Right lobe of liver (tissue), 6 donors: ENCODE measurements at regions not wholly inside any gene's neighbourhood (a gene's known extent, or its start where the extent isn't known, plus 50 kb on each side); places are given as distances from the start of the nearest gene placed in this dataset.

Experiments used
- ATAC-seq, 4 donors: fragments of 200-7000 bp; cut with Tn5 transposase; one replicate each; pipeline ENCODE4 v1.9.1; 2020; ENCODE audit warnings: mild to moderate bottlenecking in 4 of 4, moderate library complexity in 4 of 4
- DNase-seq, 3 donors: peaks; one replicate each; pipeline ENCODE4 v3.0.0-alpha.2; 2020
- H3K27ac ChIP-seq, 3 donors: fragments of 200-600 bp; one replicate each; pipeline ENCODE4 v1.8.0; 2022
- H3K27me3 ChIP-seq, 2 donors: fragments of 200-600 bp; one replicate each; pipeline ENCODE4 v1.8.0; 2022
- H3K36me3 ChIP-seq, 4 donors: fragments of 200-600 bp; sonication (generic) in 1 of 4; one replicate each; pipeline versions ENCODE4 v1.5.1 to v1.8.0; 2017 to 2022; ENCODE audit warnings: control low read depth in 1 of 4
- H3K4me1 ChIP-seq, 4 donors: fragments of 200-600 bp; sonication (generic) in 1 of 4; one replicate each; pipeline versions ENCODE4 v1.5.1 to v1.8.0; 2017 to 2022; ENCODE audit warnings: control low read depth in 1 of 4
- H3K4me3 ChIP-seq, 3 donors: fragments of 200-600 bp; one replicate each; pipeline ENCODE4 v1.8.0; 2022
- H3K9me3 ChIP-seq, 4 donors: fragments of 200-600 bp; sonication (generic) in 1 of 4; one replicate each; pipeline versions ENCODE4 v1.5.1 to v1.8.0; 2017 to 2022; ENCODE audit warnings: control low read depth in 1 of 4
- CTCF ChIP-seq, 4 donors: fragments of 200-600 bp in 3 of 4; fragments of 450-650 bp in 1 of 4; IDR thresholded peaks; one replicate each; pipeline versions ENCODE4 v1.5.1 to v1.8.0; 2016 to 2022; ENCODE audit warnings: antibody characterized with exemption in 4 of 4, mild to moderate bottlenecking in 2 of 4
- POLR2A ChIP-seq: fragments of 450-650 bp; IDR thresholded peaks from one replicate; pipeline ENCODE4 v1.6.1; 2017; ENCODE audit warnings: antibody characterized with exemption, mild to moderate bottlenecking
- WGBS: methylation state at CpG from one replicate; pipeline ENCODE4 v1.1.6; 2018; ENCODE audit warnings: low coverage, low lambda C conversion rate; ENCODE audit not compliant: insufficient coverage; ENCODE audit errors: missing lambda C conversion rate; 5-methylcytosine and 5-hydroxymethylcytosine counted together
- intact Hi-C, 2 donors: fragments of 100-400 bp; cut with DNase I; formaldehyde crosslinking; loops; one replicate each; pipeline versions ENCODE4 v1.11.2 to v1.14.1; 2022
- donor health status: DM: no; HTN: yes; CAD: no.
- donor health status: DM: no; HTN: no; CAD: no.
- donor health status: DM: no; HTN: no; CAD: no.
- donor health status: DM: no; HTN: yes; CAD: no.
- donor health status: DM: no; HTN: yes; CAD: no.

- no peak for ATAC-seq
These were observed 176.0 kb downstream of the OLFM4 start for GRCh38 chr13:53204598-53204997.

GRCh38 chr13:53206455-53206854, 177.8 kb downstream of the OLFM4 start:
- Histone ChIP-seq H3K9me3 (no peaks in the 10 kb centered on the region), H3K4me1 (no peaks in the 10 kb centered on the region), H3K4me3 (no peak overlapping the region), H3K27ac (no peak overlapping the region), H3K36me3 (no peaks in the 10 kb centered on the region), H3K27me3 (peaks cover 0 to 5% of the 10 kb centered on the region in 2 donors)
- 3% methylated on average over 1 of the region's 1 CpG for WGBS
- no peak for ATAC-seq
- no peak for DNase-seq
- intact Hi-C loops = no loop called here
- peak; percentile 18 to 36 (median 26) for TF ChIP-seq CTCF (IDR thresholded peaks at IDR 0.05)
- no peak for TF ChIP-seq POLR2A

More at GRCh38 chr13:53204598-53204997, 176.0 kb downstream of the OLFM4 start:
- 33% methylated on average over 1 of the region's 4 CpGs for whole genome bisulfite sequencing
- Histone ChIP-seq H3K27me3 (peaks cover 0 to 9% of the 10 kb centered on the region in 2 donors), H3K4me1 (no peaks in the 10 kb centered on the region), H3K9me3 (no peaks in the 10 kb centered on the region), H3K27ac (no peak overlapping the region), H3K36me3 (no peaks in the 10 kb centered on the region), H3K4me3 (no peak overlapping the region)
- TF ChIP-seq POLR2A (no peak), CTCF (IDR thresholded peaks at IDR 0.05) (no peak)
- DNase-seq = no peak
- intact Hi-C loops = no loop called here

- ATAC-seq (no peak), DNase-seq (no peak)
- Histone ChIP-seq H3K4me3 (no peak overlapping the region), H3K9me3 (no peaks in the 10 kb centered on the region), H3K4me1 (no peaks in the 10 kb centered on the region), H3K27ac (no peak overlapping the region), H3K27me3 (no peaks in the 10 kb centered on the region), H3K36me3 (no peaks in the 10 kb centered on the region)
- intact Hi-C loops = no loop called here
- TF ChIP-seq CTCF (IDR thresholded peaks at IDR 0.05) (no peak), POLR2A (no peak)
- 41% methylated on average over 3 of the region's 3 CpGs for WGBS
These were observed 178.9 kb downstream of the OLFM4 start for GRCh38 chr13:53207556-53207955.

GRCh38 chr13:53214433-53214832, 185.8 kb downstream of the OLFM4 start:
- H3K4me1 ChIP-seq = no peaks in the 10 kb centered on the region
- H3K36me3 ChIP-seq = no peaks in the 10 kb centered on the region
- DNase-seq (no peak), ATAC-seq (no peak)
- H3K27ac ChIP-seq = no peak overlapping the region
- H3K4me3 ChIP-seq = no peak overlapping the region
- no peaks in the 10 kb centered on the region for H3K9me3 ChIP-seq
- WGBS = 24% methylated on average over 3 of the region's 4 CpGs
- H3K27me3 ChIP-seq = no peaks in the 10 kb centered on the region
- intact Hi-C loops = no loop called here
- TF ChIP-seq POLR2A (no peak), CTCF (IDR thresholded peaks at IDR 0.05) (no peak)

- WGBS = 27% methylated on average over 2 of the region's 2 CpGs
- no peak for TF ChIP-seq CTCF (IDR thresholded peaks at IDR 0.05)
- TF ChIP-seq POLR2A = no peak
- DNase-seq = no peak
These were observed 186.9 kb downstream of the OLFM4 start for GRCh38 chr13:53215563-53215962.

More at GRCh38 chr13:53215563-53215962, 186.9 kb downstream of the OLFM4 start:
- Histone ChIP-seq H3K4me1 (no peaks in the 10 kb centered on the region), H3K27ac (no peak overlapping the region), H3K4me3 (no peak overlapping the region), H3K27me3 (no peaks in the 10 kb centered on the region), H3K9me3 (no peaks in the 10 kb centered on the region), H3K36me3 (no peaks in the 10 kb centered on the region)
- intact Hi-C loops = no loop called here
- ATAC-seq = no peak
